ENCODE measurements at regions not wholly inside any gene's neighbourhood (a gene's known extent, or its start where the extent isn't known, plus 50 kb on each side); places are given as distances from the start of the nearest gene placed in this dataset.

DNA sequence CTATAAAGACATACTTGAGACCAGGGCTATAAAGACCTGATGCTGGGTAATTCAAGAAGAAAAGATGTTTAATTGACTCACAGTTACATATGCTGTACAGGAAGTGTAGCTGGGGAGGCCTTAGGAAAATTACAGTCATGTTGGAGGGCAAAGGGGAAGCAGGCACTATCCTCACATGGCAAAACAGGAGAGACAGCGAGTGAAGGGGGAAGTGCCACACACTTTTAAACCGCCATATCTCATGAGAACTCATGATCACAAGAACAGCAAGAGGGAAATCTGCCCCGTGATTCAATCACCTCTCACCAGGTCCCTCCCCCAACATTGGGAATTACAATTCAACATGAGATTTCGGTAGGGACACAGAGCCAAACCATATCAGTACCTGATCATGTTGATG lies 89.9 kb upstream of the ADAMTSL1 start:
- TF ChIP-seq POLR2A (IDR thresholded peaks at IDR 0.05; ENCODE audit: low read length) = no peak
- TF ChIP-seq GATA1 (IDR thresholded peaks at IDR 0.05; ENCODE audit: low read depth, low read length) = no peak

Data from erythroblast (primary cell).